Tibial artery (tissue), 4 donors: ENCODE measurements at regions not wholly inside any gene's neighbourhood (a gene's known extent, or its start where the extent isn't known, plus 50 kb on each side); places are given as distances from the start of the nearest gene placed in this dataset.

ENCODE experiments used
- DNase-seq, 2 donors: peaks; one replicate each; pipeline ENCODE4 v3.0.0-alpha.2; 2019
- H3K27ac ChIP-seq, 2 donors: fragments of 200-600 bp; sonication (generic) in 1 of 2; 1 replicate in 1 of 2; 2 replicates in 1 of 2; pipeline ENCODE4 v1.5.1; 2018 to 2019; ENCODE audit warnings: mild to moderate bottlenecking in 1 of 2
- H3K27me3 ChIP-seq, 2 donors: fragments of 200-600 bp; sonication (generic) in 1 of 2; one replicate each; pipeline versions ENCODE4 v1.5.1 to v1.6.0; 2016 to 2019
- H3K36me3 ChIP-seq, 3 donors: fragments of 200-600 bp; sonication (generic) in 2 of 3; one replicate each; pipeline ENCODE4 v1.5.1; 2016 to 2019; ENCODE audit warnings: mild to moderate bottlenecking in 2 of 3
- H3K4me1 ChIP-seq, 4 donors: fragments of 200-600 bp; sonication (generic) in 2 of 4; 1 replicate in 3 of 4; 2 replicates in 1 of 4; pipeline ENCODE4 v1.5.1; 2016 to 2019
- H3K4me3 ChIP-seq, 2 donors: fragments of 200-600 bp; sonication (generic) in 1 of 2; 1 replicate in 1 of 2; 2 replicates in 1 of 2; pipeline ENCODE4 v1.5.1; 2018 to 2019; ENCODE audit warnings: mild to moderate bottlenecking in 2 of 2
- H3K9me3 ChIP-seq, 3 donors: fragments of 200-600 bp; sonication (generic) in 1 of 3; one replicate each; pipeline ENCODE4 v1.5.1; 2016 to 2019
- intact Hi-C: fragments of 100-400 bp; cut with DNase I; formaldehyde crosslinking; loops from one replicate; pipeline ENCODE4 v1.15.0; 2023; ENCODE audit warnings: low total_unique reads
- TF ChIP-seq, protein P1 (sequence below), 2 experiments: fragments of 200-600 bp in 1 of 2; fragments of 450-650 bp in 1 of 2; IDR thresholded peaks; one replicate each; pipeline ENCODE4 v1.5.1; 2017 to 2019; ENCODE audit warnings: antibody characterized with exemption in 2 of 2, mild to moderate bottlenecking in 1 of 2, moderate library complexity in 1 of 2

DNA sequence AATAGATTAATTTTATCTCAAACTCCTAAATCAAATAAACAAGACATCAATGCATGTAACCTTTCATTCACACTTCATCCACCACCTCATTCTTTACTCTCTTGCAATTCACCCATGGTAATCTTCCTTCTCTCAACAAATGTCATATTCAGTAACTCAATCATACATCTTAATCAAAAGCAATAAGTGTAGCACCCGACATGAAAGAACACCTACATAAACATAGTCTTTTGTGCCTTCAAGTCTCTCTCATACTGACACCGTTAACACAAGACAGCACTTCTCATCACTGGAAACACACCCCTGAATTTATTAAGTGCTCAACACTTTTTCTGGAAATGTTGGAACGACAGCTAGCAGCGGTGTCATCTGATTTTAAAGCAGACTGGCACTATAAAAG is 225.9 kb downstream of the TTLL7 start:
- no peaks in the 10 kb centered on the region for H3K4me1 ChIP-seq
- no peak overlapping the region for H3K27ac ChIP-seq
- no peaks in the 10 kb centered on the region for H3K36me3 ChIP-seq
- TF ChIP-seq, protein P1, sequence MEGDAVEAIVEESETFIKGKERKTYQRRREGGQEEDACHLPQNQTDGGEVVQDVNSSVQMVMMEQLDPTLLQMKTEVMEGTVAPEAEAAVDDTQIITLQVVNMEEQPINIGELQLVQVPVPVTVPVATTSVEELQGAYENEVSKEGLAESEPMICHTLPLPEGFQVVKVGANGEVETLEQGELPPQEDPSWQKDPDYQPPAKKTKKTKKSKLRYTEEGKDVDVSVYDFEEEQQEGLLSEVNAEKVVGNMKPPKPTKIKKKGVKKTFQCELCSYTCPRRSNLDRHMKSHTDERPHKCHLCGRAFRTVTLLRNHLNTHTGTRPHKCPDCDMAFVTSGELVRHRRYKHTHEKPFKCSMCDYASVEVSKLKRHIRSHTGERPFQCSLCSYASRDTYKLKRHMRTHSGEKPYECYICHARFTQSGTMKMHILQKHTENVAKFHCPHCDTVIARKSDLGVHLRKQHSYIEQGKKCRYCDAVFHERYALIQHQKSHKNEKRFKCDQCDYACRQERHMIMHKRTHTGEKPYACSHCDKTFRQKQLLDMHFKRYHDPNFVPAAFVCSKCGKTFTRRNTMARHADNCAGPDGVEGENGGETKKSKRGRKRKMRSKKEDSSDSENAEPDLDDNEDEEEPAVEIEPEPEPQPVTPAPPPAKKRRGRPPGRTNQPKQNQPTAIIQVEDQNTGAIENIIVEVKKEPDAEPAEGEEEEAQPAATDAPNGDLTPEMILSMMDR (IDR thresholded peaks at IDR 0.05) = no peak
- no peak for DNase-seq
- intact Hi-C loops = no loop called here
- no peaks in the 10 kb centered on the region for H3K9me3 ChIP-seq
- H3K4me3 ChIP-seq = no peak overlapping the region
- H3K27me3 ChIP-seq = no peaks in the 10 kb centered on the region

DNA sequence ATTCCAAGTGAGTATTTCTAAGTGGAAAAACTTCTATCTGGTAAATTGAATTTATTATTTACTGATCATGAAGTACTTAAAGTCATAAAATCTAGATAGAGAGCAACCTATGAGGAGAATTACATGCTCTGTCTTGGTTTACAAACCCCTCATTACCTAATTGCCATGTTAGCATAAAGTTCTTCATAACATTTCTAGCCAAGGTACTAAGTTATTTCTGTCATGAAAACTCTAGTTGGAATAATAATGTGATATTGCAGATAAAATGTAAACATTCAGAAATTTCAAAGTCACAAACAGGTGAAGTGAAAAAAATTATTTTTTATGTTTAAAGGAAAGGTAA is 228.6 kb downstream of the TTLL7 start:
- Histone ChIP-seq H3K9me3 (no peaks in the 10 kb centered on the region), H3K27ac (no peak overlapping the region), H3K4me1 (no peaks in the 10 kb centered on the region), H3K27me3 (no peaks in the 10 kb centered on the region), H3K4me3 (no peak overlapping the region), H3K36me3 (no peaks in the 10 kb centered on the region)
- intact Hi-C loops = no loop called here
- DNase-seq = no peak
- TF ChIP-seq, protein P1 (IDR thresholded peaks at IDR 0.05) = no peak

DNA sequence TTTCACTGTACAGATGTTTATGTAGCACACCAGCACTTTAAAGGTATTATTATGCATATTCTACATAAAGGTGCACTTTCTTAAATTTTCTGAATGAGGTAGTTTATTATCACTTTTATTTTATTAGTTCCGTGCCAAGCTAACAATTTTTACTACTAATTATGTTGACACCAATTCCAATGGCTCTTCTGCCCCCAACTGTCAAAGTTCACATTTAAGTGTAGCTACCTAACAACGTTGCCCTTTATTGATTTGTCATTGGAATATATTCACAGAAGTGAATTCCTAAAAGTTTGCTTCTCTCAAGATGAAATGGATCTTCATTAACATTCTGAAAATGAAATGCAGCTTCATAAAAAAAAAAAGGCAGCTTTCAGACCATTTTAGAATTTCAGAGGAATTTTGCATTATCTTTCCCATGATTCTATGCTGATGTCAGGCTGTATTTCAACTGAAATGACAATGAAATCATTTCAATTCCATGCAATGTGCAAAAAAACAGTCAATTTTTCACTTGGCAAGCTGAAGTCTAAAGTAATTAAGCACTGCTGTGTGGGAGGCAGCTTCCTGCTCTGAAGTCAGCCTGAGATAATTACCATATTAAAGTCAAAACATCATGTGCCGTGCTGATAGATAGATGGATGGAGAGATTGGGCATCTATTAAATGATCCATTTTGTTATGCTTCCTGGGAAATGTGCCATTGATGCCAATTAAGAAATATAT is 229.2 kb downstream of the TTLL7 start:
- no peak overlapping the region for H3K4me3 ChIP-seq
- H3K27me3 ChIP-seq = no peaks in the 10 kb centered on the region
- H3K4me1 ChIP-seq = no peaks in the 10 kb centered on the region
- no peaks in the 10 kb centered on the region for H3K36me3 ChIP-seq
- intact Hi-C loops = no loop called here
- no peak for DNase-seq
- TF ChIP-seq, protein P1 (IDR thresholded peaks at IDR 0.05) = no peak
- H3K27ac ChIP-seq = no peak overlapping the region
- no peaks in the 10 kb centered on the region for H3K9me3 ChIP-seq

DNA sequence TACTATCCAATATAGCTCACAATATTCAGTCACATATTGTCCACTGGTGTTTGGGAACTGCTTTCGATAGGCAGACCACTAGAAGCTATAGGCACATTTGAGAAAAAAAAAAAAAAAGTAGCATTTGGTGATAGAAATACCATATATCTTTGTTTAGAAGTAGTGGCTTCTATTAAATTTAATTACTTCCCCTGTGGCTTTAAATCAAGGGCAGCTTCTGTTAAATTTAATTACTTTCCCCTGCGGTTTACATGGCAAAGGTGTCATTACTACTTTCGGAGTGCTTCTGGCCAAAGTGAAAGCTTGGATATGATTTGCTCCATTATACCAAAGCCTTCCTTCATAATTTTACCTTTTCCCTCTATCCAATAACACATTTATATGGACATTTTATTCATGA is 229.9 kb downstream of the TTLL7 start:
- no peaks in the 10 kb centered on the region for H3K4me1 ChIP-seq
- intact Hi-C loops = no loop called here
- DNase-seq = no peak
- TF ChIP-seq, protein P1 (IDR thresholded peaks at IDR 0.05) = no peak
- no peak overlapping the region for H3K27ac ChIP-seq
- H3K9me3 ChIP-seq = no peaks in the 10 kb centered on the region
- no peak overlapping the region for H3K4me3 ChIP-seq
- no peaks in the 10 kb centered on the region for H3K27me3 ChIP-seq
- no peaks in the 10 kb centered on the region for H3K36me3 ChIP-seq

DNA sequence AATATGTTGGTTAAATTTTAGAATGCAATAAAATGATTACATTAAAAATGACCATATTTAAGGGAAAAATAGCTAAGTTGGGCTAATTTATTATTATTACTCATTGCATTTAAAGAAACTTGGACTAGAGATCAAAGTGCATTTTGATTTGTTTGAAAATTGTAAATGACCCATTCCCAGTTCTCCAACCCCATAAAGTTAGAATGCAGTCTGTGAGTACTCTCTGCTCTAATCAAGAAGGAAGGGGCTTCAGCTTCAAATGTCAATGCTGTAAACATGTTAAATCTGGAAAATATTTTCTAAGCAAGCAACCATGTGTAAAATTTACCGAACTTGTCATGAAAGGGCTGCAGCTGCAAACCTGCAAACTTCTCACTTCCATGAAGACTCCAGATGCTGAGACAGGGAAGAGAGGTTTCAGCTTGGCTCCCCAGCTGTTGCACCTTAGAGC is 232.7 kb downstream of the TTLL7 start:
- no peak overlapping the region for H3K4me3 ChIP-seq
- H3K27me3 ChIP-seq = no peaks in the 10 kb centered on the region
- H3K36me3 ChIP-seq = no peaks in the 10 kb centered on the region
- intact Hi-C loops = no loop called here
- H3K27ac ChIP-seq = no peak overlapping the region
- TF ChIP-seq, protein P1 (IDR thresholded peaks at IDR 0.05) = no peak
- no peak for DNase-seq
- no peaks in the 10 kb centered on the region for H3K9me3 ChIP-seq
- H3K4me1 ChIP-seq = peaks cover 0 to 8% (median 3%) of the 10 kb centered on the region in 4 donors

DNA sequence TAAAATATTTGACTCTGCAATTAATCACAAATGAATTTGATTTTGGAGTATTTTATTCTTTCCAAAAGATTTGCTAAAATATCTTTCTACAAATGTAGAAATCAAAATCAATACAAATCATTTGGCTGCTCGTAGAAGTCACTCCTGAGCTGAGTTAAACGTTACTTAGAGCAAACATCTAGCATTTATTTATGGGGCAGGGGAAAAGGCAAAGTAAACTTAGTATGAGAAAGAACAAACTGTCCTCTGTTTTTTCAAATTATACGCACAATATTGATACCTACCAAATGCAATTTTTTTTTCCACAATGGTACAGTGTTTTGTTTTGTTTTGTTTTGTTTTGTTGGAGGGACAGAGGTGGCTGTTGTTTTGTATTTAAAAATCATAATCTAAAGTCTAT is 233.8 kb downstream of the TTLL7 start:
- TF ChIP-seq, protein P1 (IDR thresholded peaks at IDR 0.05) = no peak
- H3K4me3 ChIP-seq = no peak overlapping the region
- no peak overlapping the region for H3K27ac ChIP-seq
- no peak for DNase-seq
- no peaks in the 10 kb centered on the region for H3K36me3 ChIP-seq
- peaks cover 0 to 8% (median 4%) of the 10 kb centered on the region in 4 donors for H3K4me1 ChIP-seq
- intact Hi-C loops = no loop called here
- H3K9me3 ChIP-seq = no peaks in the 10 kb centered on the region
- no peaks in the 10 kb centered on the region for H3K27me3 ChIP-seq
